ENCODE measurements at regions not wholly inside any gene's neighbourhood (a gene's known extent, or its start where the extent isn't known, plus 50 kb on each side); places are given as distances from the start of the nearest gene placed in this dataset.

- no peak for DNase-seq
Measured at GRCh38 chr5:165508861-165509260, 2003.4 kb downstream of the MAT2B start.

GRCh38 chr5:165521816-165522610 is 2016.6 kb downstream of the MAT2B start:
- DNase-seq = no peak

GRCh38 chr5:165525271-165525670 is 2019.9 kb downstream of the MAT2B start:
- DNase-seq = peak; percentile 72

- no peak for DNase-seq
Measured at GRCh38 chr5:165526357-165526756, 2020.9 kb downstream of the MAT2B start.

- no peak for DNase-seq
Measured at GRCh38 chr5:165527577-165527976, 2022.2 kb downstream of the MAT2B start.

- no peak for DNase-seq
Measured at GRCh38 chr5:165538065-165538464, 2032.6 kb downstream of the MAT2B start.

GRCh38 chr5:165559645-165560044 is 2054.2 kb downstream of the MAT2B start:
- no peak for DNase-seq

- no peak for DNase-seq
Measured at GRCh38 chr5:165560648-165561047, 2055.2 kb downstream of the MAT2B start.

GRCh38 chr5:165565911-165566310 is 2060.5 kb downstream of the MAT2B start:
- no peak for DNase-seq

GRCh38 chr5:165569551-165569950 is 2064.1 kb downstream of the MAT2B start:
- no peak for DNase-seq

- DNase-seq = no peak
Measured at GRCh38 chr5:165573445-165573844, 2068.0 kb downstream of the MAT2B start.

- no peak for DNase-seq
Measured at GRCh38 chr5:165574100-165574499, 2068.7 kb downstream of the MAT2B start.

GRCh38 chr5:165576678-165577275 is 2071.4 kb downstream of the MAT2B start:
- no peak for DNase-seq

GRCh38 chr5:165579911-165580310 is 2074.5 kb downstream of the MAT2B start:
- DNase-seq = peak; percentile 11

GRCh38 chr5:165594693-165595092 is 2089.3 kb downstream of the MAT2B start:
- DNase-seq = no peak

GRCh38 chr5:165602529-165602928 is 2097.1 kb downstream of the MAT2B start:
- no peak for DNase-seq

- no peak for DNase-seq
Measured at GRCh38 chr5:165607026-165607425, 2101.6 kb downstream of the MAT2B start.

GRCh38 chr5:165609871-165610270 is 2104.5 kb downstream of the MAT2B start:
- no peak for DNase-seq

GRCh38 chr5:165616490-165617405 is 2111.3 kb downstream of the MAT2B start:
- DNase-seq = peak; percentile 2

GRCh38 chr5:165617491-165617890 is 2112.1 kb downstream of the MAT2B start:
- DNase-seq = no peak

- peak; percentile 6 for DNase-seq
Measured at GRCh38 chr5:165620394-165620793, 2115.0 kb downstream of the MAT2B start.

- DNase-seq = no peak
Measured at GRCh38 chr5:165622864-165623536, 2117.6 kb downstream of the MAT2B start.

Data from fibroblast of skin of right biceps (primary cell).